Naive thymus-derived CD8-positive, alpha-beta T cell (primary cell): ENCODE measurements at regions not wholly inside any gene's neighbourhood (a gene's known extent, or its start where the extent isn't known, plus 50 kb on each side); places are given as distances from the start of the nearest gene placed in this dataset.

Source experiments
- ATAC-seq, 2 donors: fragments of 150-1000 bp; cut with Tn5 transposase in 1 of 2; sonication (Bioruptor Pico), chemical (Tn5 transposase) in 1 of 2; 1 replicate in 1 of 2; 2 replicates in 1 of 2; pipeline ENCODE4 v1.10.0; 2021; ENCODE audit warnings: mild to moderate bottlenecking in 2 of 2, moderate library complexity in 2 of 2
- POLR2A ChIA-PET: fragments of 350-600 bp; sonication (Branson Sonifier 250); formaldehyde crosslinking; loops from one replicate; lab custom pipeline; 2021; ENCODE audit warnings: antibody characterized with exemption; lab: Charles Lee
- DNase-seq, 10 donors: peaks; one replicate each; pipeline versions ENCODE4 v3.0.0 to v3.0.0-alpha.2; 2020 to 2022
- H3K27ac Mint-ChIP-seq, 10 donors: one replicate each; pipeline ENCODE4 v1.8.0; 2020 to 2022; ENCODE audit warnings: mild to moderate bottlenecking in 10 of 10, mixed read lengths in 10 of 10, moderate library complexity in 4 of 10, inconsistent platforms in 1 of 10
- H3K27me3 Mint-ChIP-seq, 5 donors: one replicate each; pipeline ENCODE4 v1.8.0; 2021 to 2022; ENCODE audit warnings: mixed read lengths in 5 of 5
- H3K36me3 Mint-ChIP-seq, 3 donors: one replicate each; pipeline ENCODE4 v1.8.0; 2020 to 2022; ENCODE audit warnings: mixed read lengths in 3 of 3, mild to moderate bottlenecking in 2 of 3, inconsistent platforms in 1 of 3
- H3K4me1 Mint-ChIP-seq, 4 donors: one replicate each; pipeline ENCODE4 v1.8.0; 2021 to 2022; ENCODE audit warnings: mixed read lengths in 4 of 4
- H3K4me3 Mint-ChIP-seq, 10 donors: one replicate each; pipeline ENCODE4 v1.8.0; 2020 to 2022; ENCODE audit warnings: mild to moderate bottlenecking in 10 of 10, mixed read lengths in 10 of 10, moderate library complexity in 6 of 10, inconsistent platforms in 1 of 10
- H3K9me3 Mint-ChIP-seq, 9 donors: one replicate each; pipeline ENCODE4 v1.8.0; 2020 to 2022; ENCODE audit warnings: mixed read lengths in 9 of 9, mild to moderate bottlenecking in 3 of 9, inconsistent platforms in 1 of 9, moderate library complexity in 1 of 9

GRCh38 chr4:181646864-181647263, 596.3 kb upstream of the TENM3 start:
- Mint-ChIP-seq H3K9me3 (peaks cover 0 to 15% (median 6%) of the 10 kb centered on the region in 9 donors), H3K36me3 (no peaks in the 10 kb centered on the region), H3K27me3 (peaks cover 0 to 12% (median 0%) of the 10 kb centered on the region in 5 donors), H3K4me1 (no peaks in the 10 kb centered on the region), H3K4me3 (no peak overlapping the region), H3K27ac (no peak overlapping the region)
- ATAC-seq, result no peak
- POLR2A ChIA-PET, result no interaction called here
- DNase-seq, result no peak

- no peaks in the 10 kb centered on the region for H3K4me1 Mint-ChIP-seq
- peaks cover 0 to 20% (median 4%) of the 10 kb centered on the region in 9 donors for H3K9me3 Mint-ChIP-seq
- peaks cover 0 to 12% (median 0%) of the 10 kb centered on the region in 5 donors for H3K27me3 Mint-ChIP-seq
- POLR2A ChIA-PET, result no interaction called here
- no peak for DNase-seq
- no peak overlapping the region for H3K4me3 Mint-ChIP-seq
- no peaks in the 10 kb centered on the region for H3K36me3 Mint-ChIP-seq
- no peak overlapping the region for H3K27ac Mint-ChIP-seq
- ATAC-seq, result no peak
Measured at GRCh38 chr4:181647396-181648147, 595.6 kb upstream of the TENM3 start.

GRCh38 chr4:181650033-181650825, 593.0 kb upstream of the TENM3 start:
- Mint-ChIP-seq H3K9me3 (peaks cover 0 to 35% (median 5%) of the 10 kb centered on the region in 9 donors), H3K36me3 (no peaks in the 10 kb centered on the region), H3K4me3 (no peak overlapping the region), H3K4me1 (no peaks in the 10 kb centered on the region), H3K27me3 (peaks cover 0 to 5% (median 0%) of the 10 kb centered on the region in 5 donors), H3K27ac (no peak overlapping the region)
- POLR2A ChIA-PET, result no interaction called here
- ATAC-seq (no peak), DNase-seq (no peak)

GRCh38 chr4:181656748-181657147, 586.5 kb upstream of the TENM3 start:
- Mint-ChIP-seq H3K9me3 (peaks cover 0 to 42% (median 7%) of the 10 kb centered on the region in 9 donors), H3K36me3 (no peaks in the 10 kb centered on the region), H3K4me1 (no peaks in the 10 kb centered on the region), H3K27ac (no peak overlapping the region), H3K4me3 (no peak overlapping the region), H3K27me3 (no peaks in the 10 kb centered on the region)
- ATAC-seq (no peak), DNase-seq (no peak)
- POLR2A ChIA-PET, result no interaction called here

GRCh38 chr4:181659202-181659601, 584.0 kb upstream of the TENM3 start:
- Mint-ChIP-seq H3K4me3 (no peak overlapping the region), H3K36me3 (no peaks in the 10 kb centered on the region), H3K27ac (no peak overlapping the region), H3K27me3 (no peaks in the 10 kb centered on the region), H3K9me3 (peaks cover 0 to 25% (median 3%) of the 10 kb centered on the region in 9 donors), H3K4me1 (no peaks in the 10 kb centered on the region)
- DNase-seq (no peak), ATAC-seq (no peak)
- POLR2A ChIA-PET, result no interaction called here

GRCh38 chr4:181659876-181660275, 583.3 kb upstream of the TENM3 start:
- no peaks in the 10 kb centered on the region for H3K27me3 Mint-ChIP-seq
- H3K9me3 Mint-ChIP-seq, result peaks cover 0 to 22% (median 3%) of the 10 kb centered on the region in 9 donors
- no peak overlapping the region for H3K4me3 Mint-ChIP-seq
- POLR2A ChIA-PET, result no interaction called here
- no peak overlapping the region for H3K27ac Mint-ChIP-seq
- H3K36me3 Mint-ChIP-seq, result no peaks in the 10 kb centered on the region
- no peaks in the 10 kb centered on the region for H3K4me1 Mint-ChIP-seq
- ATAC-seq, result no peak
- DNase-seq, result no peak

- POLR2A ChIA-PET, result no interaction called here
- no peaks in the 10 kb centered on the region for H3K4me1 Mint-ChIP-seq
- no peaks in the 10 kb centered on the region for H3K36me3 Mint-ChIP-seq
- no peak overlapping the region for H3K4me3 Mint-ChIP-seq
- DNase-seq (no peak), ATAC-seq (no peak)
- no peaks in the 10 kb centered on the region for H3K27me3 Mint-ChIP-seq
- no peak overlapping the region for H3K27ac Mint-ChIP-seq
- H3K9me3 Mint-ChIP-seq, result peaks cover 0 to 17% (median 2%) of the 10 kb centered on the region in 9 donors
Measured at GRCh38 chr4:181661090-181661489, 582.1 kb upstream of the TENM3 start.

GRCh38 chr4:181661923-181662322, 581.3 kb upstream of the TENM3 start:
- DNase-seq (no peak), ATAC-seq (no peak)
- Mint-ChIP-seq H3K27me3 (no peaks in the 10 kb centered on the region), H3K27ac (no peak overlapping the region), H3K36me3 (no peaks in the 10 kb centered on the region), H3K4me1 (no peaks in the 10 kb centered on the region), H3K9me3 (peaks cover 0 to 11% (median 0%) of the 10 kb centered on the region in 9 donors), H3K4me3 (no peak overlapping the region)
- POLR2A ChIA-PET, result no interaction called here

GRCh38 chr4:181662383-181662782, 580.8 kb upstream of the TENM3 start:
- Mint-ChIP-seq H3K27me3 (no peaks in the 10 kb centered on the region), H3K4me1 (no peaks in the 10 kb centered on the region), H3K4me3 (no peak overlapping the region), H3K27ac (no peak overlapping the region), H3K36me3 (no peaks in the 10 kb centered on the region), H3K9me3 (peaks cover 0 to 11% (median 0%) of the 10 kb centered on the region in 9 donors)
- DNase-seq (no peak), ATAC-seq (no peak)
- POLR2A ChIA-PET, result no interaction called here

GRCh38 chr4:181670506-181670905, 572.7 kb upstream of the TENM3 start:
- no peaks in the 10 kb centered on the region for H3K4me1 Mint-ChIP-seq
- peaks cover 0 to 3% (median 0%) of the 10 kb centered on the region in 9 donors for H3K9me3 Mint-ChIP-seq

GRCh38 chr4:181671672-181672071, 571.5 kb upstream of the TENM3 start:
- H3K36me3 Mint-ChIP-seq, result no peaks in the 10 kb centered on the region

More at GRCh38 chr4:181670506-181670905, 572.7 kb upstream of the TENM3 start:
- Mint-ChIP-seq H3K36me3 (no peaks in the 10 kb centered on the region), H3K27ac (no peak overlapping the region), H3K4me3 (no peak overlapping the region), H3K27me3 (no peaks in the 10 kb centered on the region)
- DNase-seq (no peak), ATAC-seq (no peak)
- POLR2A ChIA-PET, result no interaction called here

GRCh38 chr4:181672751-181673150, 570.5 kb upstream of the TENM3 start:
- no peak overlapping the region for H3K27ac Mint-ChIP-seq
- no peaks in the 10 kb centered on the region for H3K4me1 Mint-ChIP-seq
- peaks cover 0 to 12% (median 0%) of the 10 kb centered on the region in 9 donors for H3K9me3 Mint-ChIP-seq
- POLR2A ChIA-PET, result no interaction called here
- H3K4me3 Mint-ChIP-seq, result no peak overlapping the region
- no peaks in the 10 kb centered on the region for H3K36me3 Mint-ChIP-seq
- DNase-seq (no peak), ATAC-seq (no peak)
- no peaks in the 10 kb centered on the region for H3K27me3 Mint-ChIP-seq

More at GRCh38 chr4:181671672-181672071, 571.5 kb upstream of the TENM3 start:
- Mint-ChIP-seq H3K4me1 (no peaks in the 10 kb centered on the region), H3K27ac (no peak overlapping the region), H3K27me3 (no peaks in the 10 kb centered on the region), H3K4me3 (no peak overlapping the region), H3K9me3 (peaks cover 0 to 3% (median 0%) of the 10 kb centered on the region in 9 donors)
- ATAC-seq (no peak), DNase-seq (no peak)
- POLR2A ChIA-PET, result no interaction called here

- Mint-ChIP-seq H3K27me3 (no peaks in the 10 kb centered on the region), H3K4me3 (no peak overlapping the region), H3K9me3 (peaks cover 0 to 12% (median 0%) of the 10 kb centered on the region in 9 donors), H3K4me1 (no peaks in the 10 kb centered on the region), H3K27ac (no peak overlapping the region), H3K36me3 (no peaks in the 10 kb centered on the region)
- DNase-seq (no peak), ATAC-seq (no peak)
- POLR2A ChIA-PET, result no interaction called here
Measured at GRCh38 chr4:181674315-181674875, 568.8 kb upstream of the TENM3 start.
